Endodermal cell (in vitro differentiated cells): ENCODE measurements at regions not wholly inside any gene's neighbourhood (a gene's known extent, or its start where the extent isn't known, plus 50 kb on each side); places are given as distances from the start of the nearest gene placed in this dataset.

Experiments
- DNase-seq: peaks from one replicate; pipeline ENCODE4 v3.0.0-alpha.2; 2017
- H3K27ac ChIP-seq: 2 replicates; pipeline ENCODE4 v1.5.1; 2013; ENCODE audit warnings: mild to moderate bottlenecking, low read depth, low read length, moderate library complexity
- H3K27me3 ChIP-seq: 2 replicates; pipeline ENCODE4 v1.6.1; 2013; ENCODE audit warnings: mild to moderate bottlenecking, low read length, moderate library complexity; ENCODE audit not compliant: insufficient read depth, control insufficient read depth, poor library complexity, severe bottlenecking
- H3K36me3 ChIP-seq: 2 replicates; pipeline ENCODE4 v1.7.0; 2013; ENCODE audit warnings: mild to moderate bottlenecking, low read length, moderate library complexity; ENCODE audit not compliant: control insufficient read depth, insufficient read depth
- H3K4me1 ChIP-seq: one replicate; pipeline ENCODE4 v1.7.0; 2013; ENCODE audit warnings: low read length; ENCODE audit not compliant: control insufficient read depth, insufficient read depth
- H3K4me3 ChIP-seq: 2 replicates; pipeline ENCODE4 v1.5.1; 2013; ENCODE audit warnings: mild to moderate bottlenecking, low read length, moderate library complexity
- H3K9ac ChIP-seq: 2 replicates; pipeline ENCODE4 v1.6.1; 2013; ENCODE audit warnings: mild to moderate bottlenecking, low read length, moderate library complexity; ENCODE audit not compliant: poor library complexity, severe bottlenecking; ENCODE audit errors: extremely low read depth
- H3K9me3 ChIP-seq: 2 replicates; pipeline ENCODE4 v1.6.1; 2013; ENCODE audit warnings: mild to moderate bottlenecking, low read length, moderate library complexity; ENCODE audit not compliant: control insufficient read depth
- H3K27ac Mint-ChIP-seq: 2 replicates; pipeline ENCODE4 v1.8.0; 2020; ENCODE audit warnings: mixed read lengths
- H3K27me3 Mint-ChIP-seq: 2 replicates; pipeline ENCODE4 v1.8.0; 2021; ENCODE audit warnings: mild to moderate bottlenecking, mixed read lengths; ENCODE audit not compliant: insufficient read depth
- H3K36me3 Mint-ChIP-seq: 2 replicates; pipeline ENCODE4 v1.8.0; 2020; ENCODE audit warnings: low read depth, mixed read lengths
- H3K4me1 Mint-ChIP-seq: 2 replicates; pipeline ENCODE4 v1.8.0; 2020; ENCODE audit warnings: mixed read lengths
- H3K4me3 Mint-ChIP-seq: 2 replicates; pipeline ENCODE4 v1.8.0; 2020; ENCODE audit warnings: mild to moderate bottlenecking, moderate library complexity, mixed read lengths
- H3K9me3 Mint-ChIP-seq: 2 replicates; pipeline ENCODE4 v1.8.0; 2020; ENCODE audit warnings: mild to moderate bottlenecking, mixed read lengths
- CTCF ChIP-seq: fragments of 200-600 bp; sonication (generic); conservative IDR thresholded peaks from 2 replicates; pipeline ENCODE4 v1.5.0; 2021; ENCODE audit warnings: antibody characterized with exemption, mild to moderate bottlenecking
- WGBS, 2 experiments: methylation state at CpG; one replicate each; pipeline versions ENCODE4 v1.1.5 to v1.1.7; 2013; ENCODE audit warnings: missing lambda C conversion rate in 2 of 2, mixed read lengths in 1 of 2; ENCODE audit not compliant: insufficient coverage in 1 of 2, insufficient read length in 1 of 2; 5-methylcytosine and 5-hydroxymethylcytosine counted together

GRCh38 chr4:179880756-179881155 is 2362.4 kb upstream of the TENM3 start:
- no peak overlapping the region for H3K27ac Mint-ChIP-seq
- no peak overlapping the region for H3K4me3 Mint-ChIP-seq
- no peaks in the 10 kb centered on the region for H3K36me3 Mint-ChIP-seq
- no peaks in the 10 kb centered on the region for H3K27me3 Mint-ChIP-seq
- no peaks in the 10 kb centered on the region for H3K9me3 ChIP-seq
- no peak overlapping the region for H3K27ac ChIP-seq
- 83 to 95% methylated on average over 1 to 2 of the region's 3 CpGs for WGBS, 2 experiments
- H3K4me1 Mint-ChIP-seq = peaks cover 3% of the 10 kb centered on the region
- no peak for TF ChIP-seq CTCF
- no peaks in the 10 kb centered on the region for H3K36me3 ChIP-seq
- no peak for DNase-seq
- no peaks in the 10 kb centered on the region for H3K4me1 ChIP-seq
- H3K9ac ChIP-seq = no peak overlapping the region
- no peaks in the 10 kb centered on the region for H3K27me3 ChIP-seq
- no peaks in the 10 kb centered on the region for H3K9me3 Mint-ChIP-seq
- no peak overlapping the region for H3K4me3 ChIP-seq

DNA sequence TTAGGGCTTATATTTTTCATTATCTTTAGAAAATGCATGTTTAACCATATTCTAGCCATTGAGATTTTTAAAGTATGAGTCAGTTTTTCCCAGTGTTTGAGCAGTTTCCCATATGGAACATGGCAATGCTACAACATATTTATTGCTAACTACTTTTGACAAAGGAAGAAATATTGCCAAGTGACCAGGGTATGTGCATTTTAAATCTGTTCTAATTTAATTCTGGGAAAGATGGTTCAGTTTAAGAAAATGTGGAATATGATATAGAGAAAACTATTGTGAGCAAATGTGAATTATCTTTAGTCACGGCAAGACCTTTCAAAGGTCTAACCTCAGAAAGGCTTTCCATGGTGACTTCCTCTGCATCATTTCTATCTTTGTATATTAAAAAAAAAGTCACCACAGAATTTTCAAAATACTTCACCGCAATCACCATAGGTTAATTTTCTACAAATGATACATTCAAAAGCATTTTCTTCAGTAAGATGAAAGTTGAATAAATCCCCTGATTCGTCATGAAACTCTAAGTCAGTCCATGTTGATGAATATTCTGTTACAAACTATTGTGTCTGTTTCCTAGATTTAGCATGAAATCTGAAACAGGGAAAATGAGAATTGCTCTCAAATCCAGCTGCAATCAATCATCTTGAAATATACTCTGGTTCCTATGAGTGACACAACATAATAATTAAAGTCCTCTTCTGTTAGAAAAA is 2349.0 kb upstream of the TENM3 start:
- no peak for TF ChIP-seq CTCF
- no peaks in the 10 kb centered on the region for H3K36me3 ChIP-seq
- no peak overlapping the region for H3K9ac ChIP-seq
- Mint-ChIP-seq H3K36me3 (no peaks in the 10 kb centered on the region), H3K4me1 (no peaks in the 10 kb centered on the region), H3K27me3 (no peaks in the 10 kb centered on the region), H3K9me3 (no peaks in the 10 kb centered on the region), H3K27ac (no peak overlapping the region), H3K4me3 (no peak overlapping the region)
- no peaks in the 10 kb centered on the region for H3K27me3 ChIP-seq
- no peak overlapping the region for H3K4me3 ChIP-seq
- no peaks in the 10 kb centered on the region for H3K4me1 ChIP-seq
- peaks cover 14% of the 10 kb centered on the region for H3K9me3 ChIP-seq
- WGBS, 2 experiments = 94 to 96% methylated on average over 2 to 3 of the region's 3 CpGs
- no peak overlapping the region for H3K27ac ChIP-seq
- DNase-seq = no peak

DNA sequence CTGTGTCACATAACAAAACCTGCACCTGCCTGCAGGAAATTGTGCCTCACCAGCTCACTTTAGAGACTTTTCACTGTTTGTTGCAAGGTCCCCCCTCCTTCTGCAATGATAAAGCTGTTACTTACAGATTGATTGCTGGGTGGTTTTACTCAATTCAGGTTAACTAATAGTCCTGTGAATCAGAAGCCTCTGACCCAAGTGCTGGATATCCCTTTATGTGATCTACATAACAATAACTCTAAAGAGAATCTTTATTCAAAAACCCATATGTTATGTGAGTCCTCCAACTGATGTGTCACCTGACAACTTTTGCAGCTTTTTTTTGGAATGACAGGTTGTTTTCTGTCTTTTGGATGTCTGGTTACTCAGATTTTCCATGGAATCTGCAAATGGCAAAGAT is 2323.6 kb upstream of the TENM3 start:
- Histone ChIP-seq H3K9me3 (no peaks in the 10 kb centered on the region), H3K4me1 (no peaks in the 10 kb centered on the region), H3K4me3 (no peak overlapping the region), H3K9ac (no peak overlapping the region), H3K36me3 (no peaks in the 10 kb centered on the region), H3K27ac (no peak overlapping the region), H3K27me3 (no peaks in the 10 kb centered on the region)
- Mint-ChIP-seq H3K27ac (no peak overlapping the region), H3K9me3 (no peaks in the 10 kb centered on the region), H3K27me3 (no peaks in the 10 kb centered on the region), H3K4me3 (no peak overlapping the region), H3K4me1 (no peaks in the 10 kb centered on the region), H3K36me3 (no peaks in the 10 kb centered on the region)
- no peak for DNase-seq
- no peak for TF ChIP-seq CTCF
